Testis (tissue), 2 donors: ENCODE measurements at regions not wholly inside any gene's neighbourhood (a gene's known extent, or its start where the extent isn't known, plus 50 kb on each side); places are given as distances from the start of the nearest gene placed in this dataset.

ENCODE experiments used
- CTCF ChIP-seq, 3 experiments: fragments of 450-650 bp in 2 of 3; fragments of 200-600 bp in 1 of 3; sonication (generic) in 1 of 3; IDR thresholded peaks; one replicate each; pipeline ENCODE4 v1.5.1; 2016 to 2019; ENCODE audit warnings: antibody characterized with exemption in 3 of 3, mild to moderate bottlenecking in 2 of 3, moderate library complexity in 1 of 3
- POLR2A ChIP-seq: fragments of 450-650 bp; IDR thresholded peaks from one replicate; pipeline ENCODE4 v1.6.1; 2017; ENCODE audit warnings: antibody characterized with exemption, mild to moderate bottlenecking, moderate library complexity

- no peak for TF ChIP-seq POLR2A
- TF ChIP-seq CTCF (IDR thresholded peaks at IDR 0.05) = no peak
These were observed 591.7 kb downstream of the ACTL7B start for GRCh38 chr9:108264093-108264492.
